Left lung (tissue), 4 donors: ENCODE measurements at regions not wholly inside any gene's neighbourhood (a gene's known extent, or its start where the extent isn't known, plus 50 kb on each side); places are given as distances from the start of the nearest gene placed in this dataset.

ENCODE experiments used
- ATAC-seq: fragments of 200-7000 bp; cut with Tn5 transposase; one replicate; pipeline ENCODE4 v1.9.1; 2020; ENCODE audit warnings: moderate library complexity
- DNase-seq, 4 donors: peaks; one replicate each; pipeline ENCODE4 v3.0.0-alpha.2; 2013 to 2020
- H3K27ac ChIP-seq, 2 donors: fragments of 200-600 bp; sonication (generic) in 1 of 2; one replicate each; pipeline versions ENCODE4 v1.5.0 to v1.8.0; 2020 to 2021
- H3K27me3 ChIP-seq, 2 donors: fragments of 200-600 bp; sonication (generic) in 1 of 2; one replicate each; pipeline versions ENCODE4 v1.5.0 to v1.8.0; 2020 to 2021
- H3K36me3 ChIP-seq, 2 donors: fragments of 200-600 bp; sonication (generic) in 1 of 2; one replicate each; pipeline versions ENCODE4 v1.5.0 to v1.8.0; 2020 to 2021
- H3K4me1 ChIP-seq, 2 donors: fragments of 200-600 bp; one replicate each; pipeline ENCODE4 v1.8.0; 2021
- H3K4me3 ChIP-seq, 2 donors: fragments of 200-600 bp; sonication (generic) in 1 of 2; one replicate each; pipeline versions ENCODE4 v1.5.0 to v1.8.0; 2020 to 2021; ENCODE audit warnings: mild to moderate bottlenecking in 1 of 2
- H3K9me3 ChIP-seq, 2 donors: fragments of 200-600 bp; sonication (generic) in 1 of 2; one replicate each; pipeline versions ENCODE4 v1.5.0 to v1.8.0; 2020 to 2021
- CTCF ChIP-seq, 2 donors: fragments of 200-600 bp; sonication (generic) in 1 of 2; IDR thresholded peaks; one replicate each; pipeline versions ENCODE4 v1.5.0 to v1.8.0; 2021; ENCODE audit warnings: antibody characterized with exemption in 2 of 2
- intact Hi-C, 2 donors: fragments of 100-400 bp; cut with DNase I; formaldehyde crosslinking; loops; one replicate each; pipeline versions ENCODE4 v1.11.2 to v1.14.2; 2022
- donor health status: DM: no; HTN: yes; CAD: no.
- donor health status: DM: no; HTN: no; CAD: no.

DNA sequence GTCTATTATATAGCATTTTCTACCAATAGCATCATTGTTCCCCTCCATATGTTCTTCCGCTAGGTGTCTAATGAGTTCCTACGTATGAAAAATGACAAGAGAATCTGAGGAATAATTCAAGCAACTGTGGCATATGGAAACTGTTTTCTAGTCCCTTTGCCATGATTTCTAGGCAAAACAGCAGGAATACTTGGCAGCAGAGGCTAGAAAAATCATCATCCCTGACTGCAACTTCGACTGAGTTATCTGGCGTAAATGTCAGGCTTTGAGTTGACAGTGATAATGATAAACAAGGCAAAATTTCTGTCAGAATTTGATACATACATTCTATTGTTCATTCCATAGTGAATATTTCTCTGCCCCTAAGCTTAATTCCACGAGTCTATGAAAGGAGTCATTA lies 572.8 kb upstream of the USP15 start:
- H3K27me3 ChIP-seq: no peaks in the 10 kb centered on the region
- TF ChIP-seq CTCF (IDR thresholded peaks at IDR 0.05): no peak

DNA sequence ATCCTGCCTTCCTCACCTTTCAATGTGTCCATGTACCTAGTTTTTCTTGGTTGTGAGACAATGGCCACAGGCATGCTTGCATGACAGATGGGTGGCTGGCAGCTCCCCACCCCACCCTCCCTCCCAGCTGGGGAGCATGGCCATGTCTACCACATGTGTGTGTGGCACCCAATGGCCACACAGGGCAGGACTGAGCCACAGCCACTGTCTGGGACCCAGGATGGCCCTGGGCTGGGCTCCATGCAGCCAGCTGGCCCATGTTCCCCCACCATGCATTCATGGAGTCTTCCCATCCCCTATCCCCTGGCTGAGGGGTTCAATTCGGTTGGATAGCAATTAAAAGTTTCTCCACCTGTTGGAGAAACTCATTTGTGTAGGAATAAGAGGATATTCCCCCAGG lies 566.0 kb upstream of the USP15 start:
- TF ChIP-seq CTCF (IDR thresholded peaks at IDR 0.05): no peak
- DNase-seq (no peak), ATAC-seq (no peak)

More for the DNA sequence above, 572.8 kb upstream of the USP15 start:
- Histone ChIP-seq H3K4me3 (no peak overlapping the region), H3K9me3 (peaks cover 0 to 2% of the 10 kb centered on the region in 2 donors), H3K27ac (no peak overlapping the region), H3K4me1 (no peaks in the 10 kb centered on the region), H3K36me3 (no peaks in the 10 kb centered on the region)
- intact Hi-C loops: no loop called here
- ATAC-seq: no peak
- peak in 1 of 4 donors; percentile 9 for DNase-seq

DNA sequence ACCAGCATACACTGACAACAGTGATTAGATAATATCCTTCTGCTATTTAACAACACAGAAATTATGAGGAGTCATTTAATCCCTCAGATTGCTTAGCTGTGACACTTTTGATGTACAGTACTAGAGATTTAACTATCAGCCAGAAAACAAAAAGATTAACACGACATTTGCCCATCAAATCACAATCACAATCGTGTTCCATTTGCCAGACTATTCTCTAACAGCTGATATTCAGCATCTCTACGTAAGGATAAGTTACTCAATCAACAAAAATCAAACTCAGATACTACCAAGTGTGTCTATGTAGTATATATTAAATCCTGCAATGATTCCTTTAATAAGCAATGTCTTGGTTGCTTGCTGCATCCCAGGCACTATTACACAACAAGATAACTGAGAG lies 558.7 kb upstream of the USP15 start:
- H3K4me1 ChIP-seq: no peaks in the 10 kb centered on the region
- no peaks in the 10 kb centered on the region for H3K27me3 ChIP-seq
- H3K9me3 ChIP-seq: peaks cover 0 to 34% of the 10 kb centered on the region in 2 donors
- intact Hi-C loops: loop anchor here in 1 of 2 donors (5.0 kb wide), 1 partner anchor 36 kb away; no protein-coding TSS in a partner anchor
- ATAC-seq (no peak), DNase-seq (peak in 2 of 4 donors; percentile 69 to 79)
- TF ChIP-seq CTCF (IDR thresholded peaks at IDR 0.05): no peak
- no peak overlapping the region for H3K4me3 ChIP-seq
- no peak overlapping the region for H3K27ac ChIP-seq
- no peaks in the 10 kb centered on the region for H3K36me3 ChIP-seq

More for the DNA sequence above, 566.0 kb upstream of the USP15 start:
- no peaks in the 10 kb centered on the region for H3K27me3 ChIP-seq
- peaks cover 0 to 57% of the 10 kb centered on the region in 2 donors for H3K9me3 ChIP-seq
- H3K4me1 ChIP-seq: no peaks in the 10 kb centered on the region
- intact Hi-C loops: no loop called here
- H3K36me3 ChIP-seq: no peaks in the 10 kb centered on the region
- H3K27ac ChIP-seq: no peak overlapping the region
- H3K4me3 ChIP-seq: no peak overlapping the region

DNA sequence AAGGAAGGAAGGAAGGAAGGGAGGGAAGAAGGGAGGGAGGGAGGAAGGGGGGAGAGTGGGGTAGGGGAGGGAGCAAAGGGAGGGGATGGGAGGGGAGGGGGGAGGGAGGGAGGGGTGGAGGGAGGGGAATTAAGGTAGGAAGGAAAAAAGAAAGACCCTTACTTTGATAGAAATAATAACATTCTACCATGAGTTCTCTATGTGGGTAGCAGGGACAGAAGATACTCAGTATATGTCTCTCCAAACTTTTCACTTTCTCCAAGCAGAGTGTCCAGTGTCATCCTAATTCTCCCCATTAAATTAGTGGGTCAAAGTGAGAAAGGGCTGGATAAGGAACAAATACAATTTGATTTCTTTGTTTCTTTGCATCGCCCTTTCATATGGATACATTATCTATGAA lies 553.4 kb upstream of the USP15 start:
- Histone ChIP-seq H3K27me3 (no peaks in the 10 kb centered on the region), H3K27ac (no peak overlapping the region), H3K9me3 (no peaks in the 10 kb centered on the region), H3K36me3 (no peaks in the 10 kb centered on the region), H3K4me3 (no peak overlapping the region), H3K4me1 (no peaks in the 10 kb centered on the region)
- intact Hi-C loops: no loop called here
- DNase-seq: no peak
- ATAC-seq: no peak
- no peak for TF ChIP-seq CTCF (IDR thresholded peaks at IDR 0.05)

DNA sequence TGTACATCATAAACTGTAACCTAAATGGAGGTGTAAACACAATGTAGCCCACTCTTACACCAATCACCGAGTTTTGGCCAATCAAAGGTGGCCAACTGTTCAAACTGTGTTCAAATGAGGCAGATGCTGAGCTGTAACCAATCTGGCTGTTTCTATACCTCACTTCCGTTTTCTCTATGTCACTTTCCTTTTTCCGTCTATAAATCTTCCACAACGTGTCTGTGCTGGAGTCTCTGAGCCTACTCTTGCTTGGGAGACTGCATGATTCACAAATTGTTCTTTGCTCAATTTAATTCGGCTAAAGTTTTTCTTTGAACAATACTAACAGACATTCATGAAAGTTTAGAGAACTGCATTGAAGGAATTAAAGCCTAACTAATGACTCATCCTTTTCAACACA lies 547.1 kb upstream of the USP15 start:
- ATAC-seq (no peak), DNase-seq (no peak)
- Histone ChIP-seq H3K27me3 (no peaks in the 10 kb centered on the region), H3K36me3 (no peaks in the 10 kb centered on the region), H3K27ac (no peak overlapping the region), H3K4me3 (no peak overlapping the region), H3K4me1 (no peaks in the 10 kb centered on the region), H3K9me3 (no peaks in the 10 kb centered on the region)
- TF ChIP-seq CTCF (IDR thresholded peaks at IDR 0.05): no peak
- intact Hi-C loops: no loop called here
